ENCODE measurements at regions not wholly inside any gene's neighbourhood (a gene's known extent, or its start where the extent isn't known, plus 50 kb on each side); places are given as distances from the start of the nearest gene placed in this dataset.

DNA sequence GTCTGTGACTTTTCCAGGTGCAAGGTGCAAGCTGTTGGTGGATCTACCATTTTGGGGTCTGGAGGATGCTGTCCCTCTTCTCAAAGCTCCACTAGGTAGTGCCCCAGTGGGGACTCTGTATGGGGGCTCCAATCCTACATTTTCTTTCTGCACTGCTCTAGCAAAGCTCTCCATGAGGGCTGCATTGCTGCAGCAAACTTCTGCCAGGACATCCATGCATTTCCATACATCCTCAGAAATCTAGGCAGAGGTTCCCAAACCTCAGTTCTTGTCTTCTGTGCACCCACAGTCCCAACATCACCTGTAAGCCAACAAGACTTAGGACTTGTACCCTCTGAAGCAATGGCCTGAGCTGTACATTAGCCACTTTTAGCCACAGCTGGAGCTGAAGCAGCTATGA lies 694.5 kb upstream of the BCHE start:
- no peak for TF ChIP-seq EZH2 (IDR thresholded peaks at IDR 0.05; ENCODE audit: low read length)
- TF ChIP-seq, protein P1, sequence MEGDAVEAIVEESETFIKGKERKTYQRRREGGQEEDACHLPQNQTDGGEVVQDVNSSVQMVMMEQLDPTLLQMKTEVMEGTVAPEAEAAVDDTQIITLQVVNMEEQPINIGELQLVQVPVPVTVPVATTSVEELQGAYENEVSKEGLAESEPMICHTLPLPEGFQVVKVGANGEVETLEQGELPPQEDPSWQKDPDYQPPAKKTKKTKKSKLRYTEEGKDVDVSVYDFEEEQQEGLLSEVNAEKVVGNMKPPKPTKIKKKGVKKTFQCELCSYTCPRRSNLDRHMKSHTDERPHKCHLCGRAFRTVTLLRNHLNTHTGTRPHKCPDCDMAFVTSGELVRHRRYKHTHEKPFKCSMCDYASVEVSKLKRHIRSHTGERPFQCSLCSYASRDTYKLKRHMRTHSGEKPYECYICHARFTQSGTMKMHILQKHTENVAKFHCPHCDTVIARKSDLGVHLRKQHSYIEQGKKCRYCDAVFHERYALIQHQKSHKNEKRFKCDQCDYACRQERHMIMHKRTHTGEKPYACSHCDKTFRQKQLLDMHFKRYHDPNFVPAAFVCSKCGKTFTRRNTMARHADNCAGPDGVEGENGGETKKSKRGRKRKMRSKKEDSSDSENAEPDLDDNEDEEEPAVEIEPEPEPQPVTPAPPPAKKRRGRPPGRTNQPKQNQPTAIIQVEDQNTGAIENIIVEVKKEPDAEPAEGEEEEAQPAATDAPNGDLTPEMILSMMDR (optimal IDR thresholded peaks at IDR 0.05 in 1 of 3, IDR thresholded peaks at IDR 0.05 in 1 of 3, conservative IDR thresholded peaks at IDR 0.05 in 1 of 3; ENCODE audit: extremely low read depth in 1 of 3, insufficient read depth in 2 of 3, low read length in 3 of 3) = no peak
- no peak overlapping the region for H3K4me3 ChIP-seq (ENCODE audit: control insufficient read depth in 2 of 3, extremely low read depth in 1 of 3, insufficient read depth in 2 of 3, low read depth in 1 of 3, low read length in 3 of 3)
- dilution Hi-C loops (cut with MboI; ENCODE audit: extremely low pct_ligation_motif_present, low sequenced_read_pairs) = no loop called here
- H3K9ac ChIP-seq (ENCODE audit: control insufficient read depth, extremely low read depth, insufficient read depth, low read length) = no peak overlapping the region
- no peaks in the 10 kb centered on the region for H3K79me2 ChIP-seq (ENCODE audit: control insufficient read depth, insufficient read depth, low read length)
- no peaks in the 10 kb centered on the region for H3K36me3 ChIP-seq (ENCODE audit: control insufficient read depth in 2 of 2, extremely low read depth in 1 of 2, insufficient read depth in 2 of 2, low read length in 2 of 2)
- H3K27me3 ChIP-seq (ENCODE audit: control insufficient read depth, extremely low read depth, insufficient read depth, low read length) = no peaks in the 10 kb centered on the region
- no peaks in the 10 kb centered on the region for H3K4me1 ChIP-seq (ENCODE audit: control insufficient read depth, extremely low read depth, insufficient read depth, low read length)
- H4K20me1 ChIP-seq (ENCODE audit: control insufficient read depth, extremely low read depth, insufficient read depth, low read length) = no peaks in the 10 kb centered on the region
- H3K4me2 ChIP-seq (ENCODE audit: control insufficient read depth, extremely low read depth, insufficient read depth, low read depth, low read length) = no peak overlapping the region
- FAIRE-seq (no peak), DNase-seq (ENCODE audit: low read depth, low spot score) (no peak)
- no peak overlapping the region for H3K27ac ChIP-seq (ENCODE audit: control insufficient read depth, insufficient read depth, low read length)
- H3K9me3 ChIP-seq (ENCODE audit: control insufficient read depth, low read depth, low read length) = peaks cover 2% of the 10 kb centered on the region
- H2AFZ ChIP-seq (ENCODE audit: control insufficient read depth, low read length) = no peak overlapping the region
- no peaks in the 10 kb centered on the region for H3K9me1 ChIP-seq (ENCODE audit: control insufficient read depth, extremely low read depth, insufficient read depth, low read length)

DNA sequence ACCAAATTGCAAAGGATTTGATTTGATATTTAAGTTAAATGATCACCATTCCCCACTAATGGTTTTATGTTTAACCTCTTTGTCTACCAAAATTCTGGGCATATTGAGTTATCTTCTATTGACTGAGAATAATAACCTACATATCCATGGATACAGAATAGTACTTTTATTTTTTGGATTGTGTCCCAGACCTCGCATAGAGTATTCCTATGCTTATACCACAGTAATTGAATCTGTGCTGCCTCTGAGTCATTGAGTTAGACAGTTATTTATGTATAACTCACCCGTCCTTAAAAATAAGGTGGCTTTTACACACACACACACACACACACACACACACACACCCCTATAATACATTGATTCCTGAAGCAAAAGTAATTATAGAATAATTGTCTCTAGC lies 690.1 kb upstream of the BCHE start:
- H3K4me2 ChIP-seq (ENCODE audit: control insufficient read depth, extremely low read depth, insufficient read depth, low read depth, low read length) = no peak overlapping the region
- dilution Hi-C loops (cut with MboI; ENCODE audit: extremely low pct_ligation_motif_present, low sequenced_read_pairs) = no loop called here
- no peak for FAIRE-seq

More for the DNA sequence above, 690.1 kb upstream of the BCHE start:
- Histone ChIP-seq H3K27ac (ENCODE audit: control insufficient read depth, insufficient read depth, low read length) (no peak overlapping the region), H2AFZ (ENCODE audit: control insufficient read depth, low read length) (no peak overlapping the region), H3K27me3 (ENCODE audit: control insufficient read depth, extremely low read depth, insufficient read depth, low read length) (no peaks in the 10 kb centered on the region), H3K9me3 (ENCODE audit: control insufficient read depth, low read depth, low read length) (peaks cover 2% of the 10 kb centered on the region), H3K4me3 (ENCODE audit: control insufficient read depth in 2 of 3, extremely low read depth in 1 of 3, insufficient read depth in 2 of 3, low read depth in 1 of 3, low read length in 3 of 3) (no peak overlapping the region), H4K20me1 (ENCODE audit: control insufficient read depth, extremely low read depth, insufficient read depth, low read length) (no peaks in the 10 kb centered on the region), H3K36me3 (ENCODE audit: control insufficient read depth in 2 of 2, extremely low read depth in 1 of 2, insufficient read depth in 2 of 2, low read length in 2 of 2) (no peaks in the 10 kb centered on the region), H3K79me2 (ENCODE audit: control insufficient read depth, insufficient read depth, low read length) (no peaks in the 10 kb centered on the region), H3K9ac (ENCODE audit: control insufficient read depth, extremely low read depth, insufficient read depth, low read length) (no peak overlapping the region), H3K9me1 (ENCODE audit: control insufficient read depth, extremely low read depth, insufficient read depth, low read length) (no peaks in the 10 kb centered on the region), H3K4me1 (ENCODE audit: control insufficient read depth, extremely low read depth, insufficient read depth, low read length) (no peaks in the 10 kb centered on the region)
- no peak for TF ChIP-seq EZH2 (IDR thresholded peaks at IDR 0.05; ENCODE audit: low read length)
- TF ChIP-seq, protein P1 (optimal IDR thresholded peaks at IDR 0.05 in 1 of 3, IDR thresholded peaks at IDR 0.05 in 1 of 3, conservative IDR thresholded peaks at IDR 0.05 in 1 of 3; ENCODE audit: extremely low read depth in 1 of 3, insufficient read depth in 2 of 3, low read length in 3 of 3) = no peak
- no peak for DNase-seq (ENCODE audit: low read depth, low spot score)

Data from keratinocyte (primary cell).